Breast epithelium (tissue), 3 donors: ENCODE measurements at regions not wholly inside any gene's neighbourhood (a gene's known extent, or its start where the extent isn't known, plus 50 kb on each side); places are given as distances from the start of the nearest gene placed in this dataset.

Source experiments
- CTCF ChIP-seq, 3 donors: fragments of 450-650 bp; IDR thresholded peaks; one replicate each; pipeline ENCODE4 v1.5.1; 2016 to 2017; ENCODE audit warnings: antibody characterized with exemption in 3 of 3, mild to moderate bottlenecking in 3 of 3, moderate library complexity in 3 of 3
- POLR2AphosphoS5 ChIP-seq, 3 donors: sonication (generic); formaldehyde crosslinking; IDR thresholded peaks; one replicate each; pipeline ENCODE4 v1.6.1; 2017; ENCODE audit warnings: antibody characterized with exemption in 3 of 3

GRCh38 chr12:68559246-68559645 lies 51.5 kb upstream of the RAP1B start:
- no peak for TF ChIP-seq CTCF (IDR thresholded peaks at IDR 0.05)
- TF ChIP-seq POLR2AphosphoS5 (IDR thresholded peaks at IDR 0.05) = no peak
